HL-60 (cell line): ENCODE measurements at regions not wholly inside any gene's neighbourhood (a gene's known extent, or its start where the extent isn't known, plus 50 kb on each side); places are given as distances from the start of the nearest gene placed in this dataset.

Experiments used
- DNase-seq, 2 experiments: peaks; one replicate each; pipeline ENCODE4 v3.0.0-alpha.2; 2010 to 2020; ENCODE audit warnings: low read depth in 1 of 2, low spot score in 1 of 2
- H3K27ac ChIP-seq: fragments of 250-450 bp; sonication (Bioruptor Pico); replicated peaks from 2 replicates; pipeline ENCODE4 v1.5.1; 2020; ENCODE audit warnings: mild to moderate bottlenecking, moderate library complexity
- H3K27me3 ChIP-seq: fragments of 250-450 bp; sonication (Bioruptor Pico); 2 replicates; pipeline ENCODE4 v1.5.1; 2021; ENCODE audit warnings: mild to moderate bottlenecking, moderate library complexity; ENCODE audit not compliant: insufficient read depth, poor library complexity, severe bottlenecking
- H3K4me3 ChIP-seq: replicated peaks from 2 replicates; pipeline ENCODE4 v1.5.1; 2011; ENCODE audit warnings: mild to moderate bottlenecking, control low read depth, low read length; ENCODE audit not compliant: insufficient read depth
- GABPA ChIP-seq: IDR thresholded peaks from 2 replicates; pipeline ENCODE4 v1.6.1; 2012; ENCODE audit warnings: low read depth
- POLR2AphosphoS5 ChIP-seq: IDR thresholded peaks from 2 replicates; pipeline ENCODE4 v1.6.1; 2012; ENCODE audit warnings: low read depth
- SPI1 ChIP-seq: IDR thresholded peaks from 2 replicates; pipeline ENCODE4 v1.6.1; 2012; ENCODE audit warnings: low read depth, mild to moderate bottlenecking, borderline replicate concordance
- TF ChIP-seq, protein P1 (sequence below): IDR thresholded peaks from 2 replicates; pipeline ENCODE4 v1.6.1; 2012; ENCODE audit warnings: low read depth; ENCODE audit not compliant: insufficient replicate concordance
- TF ChIP-seq, protein P2 (sequence below): IDR thresholded peaks from one replicate; pipeline ENCODE4 v1.5.1; 2011; ENCODE audit warnings: low read length, control low read depth, inconsistent platforms; ENCODE audit not compliant: insufficient read depth

DNA sequence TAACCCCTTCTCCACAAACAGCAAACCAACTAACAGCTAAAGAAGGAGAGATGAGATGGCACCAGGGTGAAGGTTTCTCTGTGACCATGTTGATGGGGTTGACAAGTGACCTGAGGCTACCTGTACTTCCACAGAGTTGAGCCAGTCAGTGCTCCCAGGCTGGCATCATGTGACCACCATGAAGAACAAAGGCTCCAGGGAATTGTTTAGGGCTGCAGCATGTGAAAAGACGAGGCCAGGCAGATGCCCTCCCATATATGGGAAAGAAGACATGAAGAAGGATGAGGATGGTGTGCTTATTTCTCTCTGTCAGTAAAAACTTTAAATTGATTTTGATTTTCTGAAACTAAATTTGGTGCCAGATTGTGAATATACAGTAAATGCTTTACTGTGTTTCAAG is 220.6 kb downstream of the OLFM4 start:
- DNase-seq, result no peak
- no peaks in the 10 kb centered on the region for H3K27me3 ChIP-seq
- TF ChIP-seq SPI1 (no peak), POLR2AphosphoS5 (no peak), GABPA (no peak)
- TF ChIP-seq, protein P1, sequence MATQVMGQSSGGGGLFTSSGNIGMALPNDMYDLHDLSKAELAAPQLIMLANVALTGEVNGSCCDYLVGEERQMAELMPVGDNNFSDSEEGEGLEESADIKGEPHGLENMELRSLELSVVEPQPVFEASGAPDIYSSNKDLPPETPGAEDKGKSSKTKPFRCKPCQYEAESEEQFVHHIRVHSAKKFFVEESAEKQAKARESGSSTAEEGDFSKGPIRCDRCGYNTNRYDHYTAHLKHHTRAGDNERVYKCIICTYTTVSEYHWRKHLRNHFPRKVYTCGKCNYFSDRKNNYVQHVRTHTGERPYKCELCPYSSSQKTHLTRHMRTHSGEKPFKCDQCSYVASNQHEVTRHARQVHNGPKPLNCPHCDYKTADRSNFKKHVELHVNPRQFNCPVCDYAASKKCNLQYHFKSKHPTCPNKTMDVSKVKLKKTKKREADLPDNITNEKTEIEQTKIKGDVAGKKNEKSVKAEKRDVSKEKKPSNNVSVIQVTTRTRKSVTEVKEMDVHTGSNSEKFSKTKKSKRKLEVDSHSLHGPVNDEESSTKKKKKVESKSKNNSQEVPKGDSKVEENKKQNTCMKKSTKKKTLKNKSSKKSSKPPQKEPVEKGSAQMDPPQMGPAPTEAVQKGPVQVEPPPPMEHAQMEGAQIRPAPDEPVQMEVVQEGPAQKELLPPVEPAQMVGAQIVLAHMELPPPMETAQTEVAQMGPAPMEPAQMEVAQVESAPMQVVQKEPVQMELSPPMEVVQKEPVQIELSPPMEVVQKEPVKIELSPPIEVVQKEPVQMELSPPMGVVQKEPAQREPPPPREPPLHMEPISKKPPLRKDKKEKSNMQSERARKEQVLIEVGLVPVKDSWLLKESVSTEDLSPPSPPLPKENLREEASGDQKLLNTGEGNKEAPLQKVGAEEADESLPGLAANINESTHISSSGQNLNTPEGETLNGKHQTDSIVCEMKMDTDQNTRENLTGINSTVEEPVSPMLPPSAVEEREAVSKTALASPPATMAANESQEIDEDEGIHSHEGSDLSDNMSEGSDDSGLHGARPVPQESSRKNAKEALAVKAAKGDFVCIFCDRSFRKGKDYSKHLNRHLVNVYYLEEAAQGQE, result no peak
- TF ChIP-seq, protein P2, sequence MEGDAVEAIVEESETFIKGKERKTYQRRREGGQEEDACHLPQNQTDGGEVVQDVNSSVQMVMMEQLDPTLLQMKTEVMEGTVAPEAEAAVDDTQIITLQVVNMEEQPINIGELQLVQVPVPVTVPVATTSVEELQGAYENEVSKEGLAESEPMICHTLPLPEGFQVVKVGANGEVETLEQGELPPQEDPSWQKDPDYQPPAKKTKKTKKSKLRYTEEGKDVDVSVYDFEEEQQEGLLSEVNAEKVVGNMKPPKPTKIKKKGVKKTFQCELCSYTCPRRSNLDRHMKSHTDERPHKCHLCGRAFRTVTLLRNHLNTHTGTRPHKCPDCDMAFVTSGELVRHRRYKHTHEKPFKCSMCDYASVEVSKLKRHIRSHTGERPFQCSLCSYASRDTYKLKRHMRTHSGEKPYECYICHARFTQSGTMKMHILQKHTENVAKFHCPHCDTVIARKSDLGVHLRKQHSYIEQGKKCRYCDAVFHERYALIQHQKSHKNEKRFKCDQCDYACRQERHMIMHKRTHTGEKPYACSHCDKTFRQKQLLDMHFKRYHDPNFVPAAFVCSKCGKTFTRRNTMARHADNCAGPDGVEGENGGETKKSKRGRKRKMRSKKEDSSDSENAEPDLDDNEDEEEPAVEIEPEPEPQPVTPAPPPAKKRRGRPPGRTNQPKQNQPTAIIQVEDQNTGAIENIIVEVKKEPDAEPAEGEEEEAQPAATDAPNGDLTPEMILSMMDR, result no peak
- no peak overlapping the region for H3K27ac ChIP-seq
- no peak overlapping the region for H3K4me3 ChIP-seq

DNA sequence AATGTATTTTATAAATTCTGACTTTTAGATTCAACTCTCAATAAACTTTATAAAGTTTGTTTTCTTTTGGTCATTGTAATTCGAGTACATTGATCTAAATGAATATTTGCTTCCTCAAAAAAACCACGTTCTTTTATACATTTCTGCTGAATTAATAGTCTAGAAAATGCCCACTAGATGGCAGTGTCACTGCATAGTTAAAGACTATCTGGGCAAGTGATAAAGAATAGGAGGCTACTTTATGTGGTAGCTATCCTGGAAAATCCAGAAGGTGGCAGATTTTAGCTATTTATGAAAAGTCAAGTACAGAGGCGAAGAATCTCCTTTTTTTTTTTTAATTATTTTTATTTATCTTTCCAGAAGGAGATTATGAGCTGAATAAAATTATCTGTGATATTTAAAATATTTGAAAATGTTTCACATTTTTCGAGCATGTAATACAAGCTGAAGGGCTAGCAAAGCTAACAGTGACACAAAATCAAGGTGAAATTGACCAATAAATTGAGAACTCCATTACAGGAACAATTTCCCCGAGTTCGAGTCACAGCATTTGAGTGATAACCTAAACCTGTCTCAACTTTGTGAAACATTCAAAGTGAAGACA is 221.8 kb downstream of the OLFM4 start:
- TF ChIP-seq, protein P2, result peak; percentile 49
- TF ChIP-seq POLR2AphosphoS5, result no peak
- no peak overlapping the region for H3K4me3 ChIP-seq
- no peaks in the 10 kb centered on the region for H3K27me3 ChIP-seq
- no peak overlapping the region for H3K27ac ChIP-seq
- peak; percentile 38 to 73 for DNase-seq

DNA sequence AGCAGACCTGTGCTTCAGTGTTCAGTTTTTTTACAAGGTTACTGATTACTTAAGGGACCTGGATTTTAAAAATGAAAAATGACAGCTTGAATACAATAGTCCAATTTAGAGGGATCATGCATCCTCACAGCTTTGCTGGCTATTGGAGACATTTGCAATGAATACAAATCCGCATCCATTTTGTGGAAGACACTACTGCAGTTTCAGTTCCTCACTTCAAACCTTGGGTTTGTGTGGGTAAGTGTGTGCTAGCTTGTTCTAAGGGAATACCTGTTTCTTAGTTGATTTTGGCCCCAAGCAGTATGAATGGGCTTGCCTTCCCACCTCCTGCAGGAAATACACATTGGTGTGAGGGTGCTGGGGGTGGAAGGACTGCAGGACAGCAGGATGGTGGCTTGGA is 222.4 kb downstream of the OLFM4 start:
- Histone ChIP-seq H3K27me3 (no peaks in the 10 kb centered on the region), H3K4me3 (no peak overlapping the region), H3K27ac (no peak overlapping the region)
- no peak for DNase-seq
- TF ChIP-seq POLR2AphosphoS5 (no peak), GABPA (no peak), SPI1 (no peak)
- TF ChIP-seq, protein P2, result no peak
- TF ChIP-seq, protein P1, result no peak

DNA sequence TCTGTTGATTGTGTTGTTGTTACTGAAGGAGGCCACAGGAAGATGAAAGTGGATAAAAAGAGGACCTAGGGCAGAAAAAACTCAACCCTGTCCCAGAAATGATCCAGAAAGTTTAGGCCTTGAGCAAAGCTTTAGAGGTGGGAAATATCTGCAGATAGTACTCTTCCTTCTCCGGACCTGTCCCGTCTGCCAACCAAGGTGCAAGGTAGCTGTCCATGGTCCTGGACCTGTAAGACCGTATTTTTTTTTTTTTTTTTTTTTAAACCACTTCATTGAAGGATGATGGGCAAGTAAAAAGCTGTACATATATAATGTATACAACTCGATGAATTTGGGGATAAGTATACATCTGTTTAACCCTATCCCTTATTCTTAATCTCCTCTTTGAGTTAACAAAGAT is 225.9 kb downstream of the OLFM4 start:
- no peaks in the 10 kb centered on the region for H3K27me3 ChIP-seq
- DNase-seq, result no peak
- TF ChIP-seq, protein P1, result peak; percentile 94
- no peak for TF ChIP-seq GABPA
- no peak overlapping the region for H3K27ac ChIP-seq
- no peak overlapping the region for H3K4me3 ChIP-seq
